GM12874 (cell line): ENCODE measurements at regions not wholly inside any gene's neighbourhood (a gene's known extent, or its start where the extent isn't known, plus 50 kb on each side); places are given as distances from the start of the nearest gene placed in this dataset.

ENCODE experiments used
- CTCF ChIP-seq: IDR thresholded peaks from 2 replicates; pipeline ENCODE4 v1.5.1; 2011; ENCODE audit warnings: low read depth, mild to moderate bottlenecking, control low read depth, low read length, moderate library complexity; ENCODE audit not compliant: insufficient read depth

DNA sequence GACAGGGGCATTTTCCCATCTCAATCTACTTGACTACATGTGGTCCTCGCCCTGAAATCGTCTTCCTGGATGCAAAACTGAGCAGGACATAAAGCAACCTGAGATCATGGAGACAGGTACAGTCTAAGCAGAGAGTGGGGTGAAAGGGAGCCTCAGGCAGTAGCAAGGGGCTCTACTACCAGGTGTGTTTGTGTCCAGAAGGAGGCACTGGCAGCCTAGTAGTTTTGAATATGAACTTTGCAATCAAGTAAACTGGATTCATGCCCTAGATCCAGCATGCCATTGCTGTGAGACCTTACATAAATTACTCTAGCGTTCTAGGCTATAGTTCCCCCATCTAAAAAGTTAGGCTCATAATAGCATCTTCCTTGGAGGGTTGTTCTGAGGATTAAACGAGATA, 147.4 kb downstream of the TXNL1 start:
- no peak for TF ChIP-seq CTCF

- TF ChIP-seq CTCF, result no peak
Measured at GRCh38 chr18:56489893-56490292, 148.5 kb downstream of the TXNL1 start.

GRCh38 chr18:56488739-56489138, 149.7 kb downstream of the TXNL1 start:
- TF ChIP-seq CTCF, result no peak

- TF ChIP-seq CTCF, result no peak
Measured at GRCh38 chr18:56487801-56488200, 150.6 kb downstream of the TXNL1 start.

- no peak for TF ChIP-seq CTCF
Measured at GRCh38 chr18:56483386-56483785, 155.0 kb downstream of the TXNL1 start.

- TF ChIP-seq CTCF, result no peak
Measured at GRCh38 chr18:56481751-56482150, 156.6 kb downstream of the TXNL1 start.

GRCh38 chr18:56479841-56480240, 158.6 kb downstream of the TXNL1 start:
- TF ChIP-seq CTCF, result no peak

- no peak for TF ChIP-seq CTCF
Measured at GRCh38 chr18:56475250-56475649, 163.1 kb downstream of the TXNL1 start.
